Natural killer cell (primary cell): ENCODE measurements at regions not wholly inside any gene's neighbourhood (a gene's known extent, or its start where the extent isn't known, plus 50 kb on each side); places are given as distances from the start of the nearest gene placed in this dataset.

Source experiments
- ATAC-seq, 3 donors: fragments of 150-1000 bp in 2 of 3; fragments of 200-7000 bp in 1 of 3; cut with Tn5 transposase; 1 replicate in 1 of 3; 2 replicates in 2 of 3; pipeline ENCODE4 v1.10.0; 2021; ENCODE audit warnings: mild to moderate bottlenecking in 2 of 3, moderate library complexity in 2 of 3
- DNase-seq, 2 donors: peaks; one replicate each; pipeline versions ENCODE4 v3.0.0 to v3.0.0-alpha.2; 2013 to 2021; ENCODE audit warnings: mixed read lengths in 1 of 2
- H3K27ac ChIP-seq: one replicate; pipeline ENCODE4 v1.5.1; 2013; ENCODE audit warnings: mild to moderate bottlenecking, low read length
- H3K27me3 ChIP-seq: one replicate; pipeline ENCODE4 v1.6.1; 2013; ENCODE audit warnings: low read length; ENCODE audit not compliant: control insufficient read depth, insufficient read depth
- H3K36me3 ChIP-seq: one replicate; pipeline ENCODE4 v1.6.1; 2013; ENCODE audit warnings: low read length; ENCODE audit not compliant: control insufficient read depth, insufficient read depth
- H3K4me1 ChIP-seq: one replicate; pipeline ENCODE4 v1.6.1; 2013; ENCODE audit warnings: low read length; ENCODE audit not compliant: control insufficient read depth, insufficient read depth
- H3K4me3 ChIP-seq: one replicate; pipeline ENCODE4 v1.5.1; 2013; ENCODE audit warnings: low read length
- H3K9me3 ChIP-seq: one replicate; pipeline ENCODE4 v1.6.1; 2013; ENCODE audit warnings: low read length; ENCODE audit not compliant: control insufficient read depth, insufficient read depth
- H3K27ac Mint-ChIP-seq, 2 donors: one replicate each; pipeline ENCODE4 v1.8.0; 2022; ENCODE audit warnings: mild to moderate bottlenecking in 2 of 2, mixed read lengths in 2 of 2, moderate library complexity in 1 of 2
- H3K27me3 Mint-ChIP-seq, 2 donors: one replicate each; pipeline ENCODE4 v1.8.0; 2022; ENCODE audit warnings: low read depth in 2 of 2, mixed read lengths in 2 of 2
- H3K36me3 Mint-ChIP-seq: one replicate; pipeline ENCODE4 v1.8.0; 2022; ENCODE audit warnings: mixed read lengths
- H3K4me1 Mint-ChIP-seq, 2 donors: one replicate each; pipeline ENCODE4 v1.8.0; 2022; ENCODE audit warnings: mixed read lengths in 2 of 2
- H3K4me3 Mint-ChIP-seq: one replicate; pipeline ENCODE4 v1.8.0; 2022; ENCODE audit warnings: mild to moderate bottlenecking, moderate library complexity, mixed read lengths
- H3K9me3 Mint-ChIP-seq, 2 donors: one replicate each; pipeline ENCODE4 v1.8.0; 2022; ENCODE audit warnings: mixed read lengths in 2 of 2
- WGBS: methylation state at CpG from one replicate; pipeline ENCODE4 v1.1.7; 2013; ENCODE audit warnings: missing lambda C conversion rate; ENCODE audit not compliant: insufficient coverage; 5-methylcytosine and 5-hydroxymethylcytosine counted together
- intact Hi-C: fragments of 100-400 bp; cut with micrococcal nuclease; formaldehyde crosslinking; loops from one replicate; pipeline ENCODE4 v1.14.2; 2022
- TF ChIP-seq, protein P1 (sequence below): fragments of 200-600 bp; IDR thresholded peaks from one replicate; pipeline ENCODE4 v1.8.0; 2022; ENCODE audit warnings: antibody characterized with exemption

DNA sequence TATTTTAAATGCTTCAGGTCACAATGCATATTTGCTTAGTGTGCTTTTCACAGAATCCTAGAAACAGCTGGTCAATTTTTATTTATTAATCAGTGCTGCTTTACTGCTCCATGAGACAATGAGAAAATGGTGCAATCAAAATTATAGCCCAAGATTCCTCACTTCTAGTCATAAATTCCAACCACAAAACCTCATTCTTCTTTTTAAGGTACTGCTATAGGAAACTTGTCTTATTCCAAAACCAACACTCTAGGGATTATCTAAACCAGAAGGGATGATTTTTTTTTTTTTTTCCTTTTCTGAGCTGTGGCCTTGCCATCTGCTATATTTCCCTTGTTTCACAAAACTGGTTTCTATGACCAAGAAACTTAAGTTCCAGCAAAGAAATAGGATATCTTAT lies 64.0 kb upstream of the SEMA3A start:
- Histone ChIP-seq H3K36me3 (no peaks in the 10 kb centered on the region), H3K4me1 (no peaks in the 10 kb centered on the region), H3K9me3 (peaks cover 5% of the 10 kb centered on the region), H3K27me3 (no peaks in the 10 kb centered on the region), H3K27ac (no peak overlapping the region), H3K4me3 (no peak overlapping the region)
- Mint-ChIP-seq H3K4me3 (no peak overlapping the region), H3K27me3 (no peaks in the 10 kb centered on the region), H3K36me3 (no peaks in the 10 kb centered on the region), H3K4me1 (no peaks in the 10 kb centered on the region), H3K9me3 (peaks cover 5 to 11% of the 10 kb centered on the region in 2 donors), H3K27ac (no peak overlapping the region)
- DNase-seq (no peak), ATAC-seq (no peak)
- TF ChIP-seq, protein P1, sequence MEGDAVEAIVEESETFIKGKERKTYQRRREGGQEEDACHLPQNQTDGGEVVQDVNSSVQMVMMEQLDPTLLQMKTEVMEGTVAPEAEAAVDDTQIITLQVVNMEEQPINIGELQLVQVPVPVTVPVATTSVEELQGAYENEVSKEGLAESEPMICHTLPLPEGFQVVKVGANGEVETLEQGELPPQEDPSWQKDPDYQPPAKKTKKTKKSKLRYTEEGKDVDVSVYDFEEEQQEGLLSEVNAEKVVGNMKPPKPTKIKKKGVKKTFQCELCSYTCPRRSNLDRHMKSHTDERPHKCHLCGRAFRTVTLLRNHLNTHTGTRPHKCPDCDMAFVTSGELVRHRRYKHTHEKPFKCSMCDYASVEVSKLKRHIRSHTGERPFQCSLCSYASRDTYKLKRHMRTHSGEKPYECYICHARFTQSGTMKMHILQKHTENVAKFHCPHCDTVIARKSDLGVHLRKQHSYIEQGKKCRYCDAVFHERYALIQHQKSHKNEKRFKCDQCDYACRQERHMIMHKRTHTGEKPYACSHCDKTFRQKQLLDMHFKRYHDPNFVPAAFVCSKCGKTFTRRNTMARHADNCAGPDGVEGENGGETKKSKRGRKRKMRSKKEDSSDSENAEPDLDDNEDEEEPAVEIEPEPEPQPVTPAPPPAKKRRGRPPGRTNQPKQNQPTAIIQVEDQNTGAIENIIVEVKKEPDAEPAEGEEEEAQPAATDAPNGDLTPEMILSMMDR, result no peak
- intact Hi-C loops, result no loop called here

DNA sequence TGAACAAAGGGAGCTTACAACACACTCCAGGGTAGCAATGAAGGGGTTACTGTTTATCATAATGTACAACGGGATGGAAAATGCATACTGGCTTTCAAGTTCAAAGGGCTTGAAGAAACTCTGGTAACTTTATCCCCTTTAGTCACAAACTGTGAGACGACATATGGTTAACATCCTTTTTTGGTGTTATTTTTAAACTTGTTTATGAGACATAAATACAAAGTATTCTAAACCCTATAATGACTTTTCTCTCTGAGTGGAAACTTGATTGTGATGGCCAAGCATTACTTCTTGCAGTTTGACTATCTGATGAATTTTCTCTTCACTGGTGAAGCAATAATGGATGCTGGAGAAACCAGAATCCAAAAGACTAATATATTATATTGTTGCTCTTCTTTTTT lies 62.0 kb upstream of the SEMA3A start:
- no peak overlapping the region for H3K4me3 ChIP-seq
- H3K4me1 Mint-ChIP-seq, result no peaks in the 10 kb centered on the region
- WGBS, result no CpG with 5 or more reads among the region's 2 CpGs
- TF ChIP-seq, protein P1, result no peak
- no peak overlapping the region for H3K27ac ChIP-seq
- ATAC-seq (no peak), DNase-seq (no peak)
- H3K4me3 Mint-ChIP-seq, result no peak overlapping the region
- peaks cover 3 to 12% of the 10 kb centered on the region in 2 donors for H3K9me3 Mint-ChIP-seq
- H3K9me3 ChIP-seq, result peaks cover 5% of the 10 kb centered on the region
- H3K4me1 ChIP-seq, result no peaks in the 10 kb centered on the region
- no peaks in the 10 kb centered on the region for H3K36me3 ChIP-seq
- H3K27me3 Mint-ChIP-seq, result no peaks in the 10 kb centered on the region
- H3K36me3 Mint-ChIP-seq, result no peaks in the 10 kb centered on the region
- intact Hi-C loops, result no loop called here
- no peak overlapping the region for H3K27ac Mint-ChIP-seq
- no peaks in the 10 kb centered on the region for H3K27me3 ChIP-seq

DNA sequence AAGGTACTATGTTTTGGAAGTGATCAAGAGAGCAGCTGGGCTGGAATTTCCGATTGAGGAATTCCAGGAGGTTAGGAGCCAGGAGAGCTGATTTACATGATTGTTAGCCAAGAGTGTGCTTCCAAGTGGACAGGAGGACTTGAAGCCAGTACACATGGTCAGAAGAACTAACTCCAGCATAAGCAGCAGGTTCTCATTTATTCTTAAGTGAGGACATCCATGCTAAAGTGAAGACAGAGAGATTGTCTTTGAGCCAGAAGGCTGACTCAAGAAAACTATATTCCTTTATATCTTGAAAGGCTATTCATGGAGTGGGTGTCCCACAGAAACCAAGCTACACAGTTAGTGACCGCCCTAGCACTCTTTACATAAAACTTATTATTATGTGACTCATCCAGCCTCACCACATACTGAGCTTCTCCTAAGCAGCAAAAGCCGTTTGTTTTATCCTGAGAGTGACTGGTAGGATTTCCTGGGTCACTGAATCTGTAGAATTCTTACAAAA lies 56.7 kb upstream of the SEMA3A start:
- Histone ChIP-seq H3K4me1 (no peaks in the 10 kb centered on the region), H3K4me3 (no peak overlapping the region), H3K36me3 (no peaks in the 10 kb centered on the region), H3K27ac (no peak overlapping the region), H3K27me3 (no peaks in the 10 kb centered on the region), H3K9me3 (no peaks in the 10 kb centered on the region)
- DNase-seq (no peak), ATAC-seq (no peak)
- Mint-ChIP-seq H3K36me3 (no peaks in the 10 kb centered on the region), H3K27ac (no peak overlapping the region), H3K4me3 (no peak overlapping the region), H3K4me1 (no peaks in the 10 kb centered on the region), H3K27me3 (no peaks in the 10 kb centered on the region), H3K9me3 (peaks cover 4 to 6% of the 10 kb centered on the region in 2 donors)
- WGBS, result 53% methylated on average over 3 of the region's 3 CpGs
- TF ChIP-seq, protein P1, result no peak
- intact Hi-C loops, result no loop called here

DNA sequence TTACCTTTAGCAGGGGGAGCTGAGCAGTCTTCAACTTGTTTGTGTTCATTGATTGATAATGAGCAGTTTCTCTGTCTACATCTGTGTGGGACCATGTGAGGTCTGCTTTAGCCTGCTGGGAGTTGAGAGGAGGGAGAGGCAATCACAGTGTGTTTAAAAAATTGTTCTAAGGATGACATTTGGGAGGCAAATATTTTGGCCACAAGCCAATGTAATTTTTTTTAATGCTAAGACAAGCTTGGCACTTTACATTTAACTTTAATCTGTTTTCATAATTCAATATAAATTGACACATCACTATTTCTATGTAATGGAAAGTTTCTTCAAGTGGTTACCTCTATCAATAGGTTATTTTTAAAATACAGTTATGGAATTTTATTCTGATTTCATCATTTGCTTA lies 55.9 kb upstream of the SEMA3A start:
- Mint-ChIP-seq H3K36me3 (no peaks in the 10 kb centered on the region), H3K4me1 (no peaks in the 10 kb centered on the region), H3K27ac (no peak overlapping the region), H3K27me3 (no peaks in the 10 kb centered on the region), H3K4me3 (no peak overlapping the region), H3K9me3 (peaks cover 4 to 6% of the 10 kb centered on the region in 2 donors)
- no peak overlapping the region for H3K27ac ChIP-seq
- TF ChIP-seq, protein P1, result no peak
- DNase-seq (no peak), ATAC-seq (no peak)
- H3K9me3 ChIP-seq, result peaks cover 4% of the 10 kb centered on the region
- H3K36me3 ChIP-seq, result no peaks in the 10 kb centered on the region
- H3K4me3 ChIP-seq, result no peak overlapping the region
- H3K4me1 ChIP-seq, result no peaks in the 10 kb centered on the region
- H3K27me3 ChIP-seq, result no peaks in the 10 kb centered on the region
- intact Hi-C loops, result no loop called here
